SK-N-SH treated with all-trans-retinoic acid at 6 μM for 48 hours (cell line): ENCODE measurements at regions not wholly inside any gene's neighbourhood (a gene's known extent, or its start where the extent isn't known, plus 50 kb on each side); places are given as distances from the start of the nearest gene placed in this dataset.

ENCODE experiments used
- ATAC-seq: fragments of 200-7000 bp; cut with Tn5 transposase; 3 replicates; pipeline ENCODE4 v1.9.1; 2020; ENCODE audit warnings: mild to moderate bottlenecking, moderate library complexity
- ARNTL ChIP-seq: fragments of 450-650 bp; formaldehyde crosslinking; IDR thresholded peaks from 2 replicates; pipeline ENCODE4 v1.5.0; 2020; ENCODE audit warnings: low read depth, mild to moderate bottlenecking, moderate library complexity, borderline replicate concordance
- CSDC2 ChIP-seq: fragments of 250-450 bp; sonication (Bioruptor Pico); IDR thresholded peaks from 2 replicates; pipeline ENCODE4 v1.5.0; 2020; ENCODE audit warnings: mild to moderate bottlenecking, moderate library complexity
- CSRNP3 ChIP-seq: fragments of 250-450 bp; sonication (Bioruptor Pico); IDR thresholded peaks from 2 replicates; pipeline ENCODE4 v1.5.1; 2021; ENCODE audit warnings: mild to moderate bottlenecking, moderate library complexity
- ESRRG ChIP-seq: fragments of 250-450 bp; sonication (Bioruptor Pico); IDR thresholded peaks from 2 replicates; pipeline ENCODE4 v1.6.1; 2021; ENCODE audit warnings: mild to moderate bottlenecking
- GLIS3 ChIP-seq: fragments of 250-450 bp; sonication (Bioruptor Pico); IDR thresholded peaks from 2 replicates; pipeline ENCODE4 v1.5.0; 2020; ENCODE audit warnings: mild to moderate bottlenecking, moderate library complexity
- ISL1 ChIP-seq: fragments of 250-450 bp; sonication (Bioruptor Pico); IDR thresholded peaks from 2 replicates; pipeline ENCODE4 v2.1.2; 2022; ENCODE audit warnings: mild to moderate bottlenecking, moderate library complexity
- OSR1 ChIP-seq: fragments of 250-450 bp; sonication (Bioruptor Pico); IDR thresholded peaks from 2 replicates; pipeline ENCODE4 v1.8.0; 2022; ENCODE audit warnings: moderate library complexity, mild to moderate bottlenecking, inconsistent platforms
- PATZ1 ChIP-seq: fragments of 250-450 bp; sonication (Bioruptor Pico); IDR thresholded peaks from 2 replicates; pipeline ENCODE4 v1.8.0; 2020; ENCODE audit warnings: mild to moderate bottlenecking, moderate library complexity, borderline replicate concordance
- POU6F1 ChIP-seq: fragments of 250-450 bp; sonication (Bioruptor Pico); IDR thresholded peaks from 2 replicates; pipeline ENCODE4 v1.8.0; 2021; ENCODE audit warnings: low read depth, mild to moderate bottlenecking, moderate library complexity, borderline replicate concordance
- SNAI2 ChIP-seq: fragments of 250-450 bp; sonication (Bioruptor Pico); IDR thresholded peaks from 2 replicates; pipeline ENCODE4 v1.5.0; 2020; ENCODE audit warnings: mild to moderate bottlenecking, moderate library complexity
- TCF4 ChIP-seq: fragments of 250-450 bp; sonication (Bioruptor Pico); IDR thresholded peaks from 2 replicates; pipeline ENCODE4 v1.8.0; 2021; ENCODE audit warnings: mild to moderate bottlenecking, moderate library complexity, borderline replicate concordance
- TOX ChIP-seq: fragments of 250-450 bp; sonication (Bioruptor Pico); IDR thresholded peaks from 2 replicates; pipeline ENCODE4 v1.8.0; 2021; ENCODE audit warnings: mild to moderate bottlenecking, moderate library complexity, borderline replicate concordance
- TSHZ2 ChIP-seq: fragments of 250-450 bp; sonication (Bioruptor Pico); IDR thresholded peaks from 2 replicates; pipeline ENCODE4 v1.5.0; 2020; ENCODE audit warnings: mild to moderate bottlenecking, moderate library complexity
- ZC3H10 ChIP-seq: fragments of 250-450 bp; sonication (Bioruptor Pico); IDR thresholded peaks from 2 replicates; pipeline ENCODE4 v1.5.1; 2021; ENCODE audit warnings: mild to moderate bottlenecking, moderate library complexity
- ZFP3 ChIP-seq: fragments of 250-450 bp; sonication (Bioruptor Pico); IDR thresholded peaks from 2 replicates; pipeline ENCODE4 v1.5.0; 2020; ENCODE audit warnings: mild to moderate bottlenecking, moderate library complexity
- ZFP30 ChIP-seq: fragments of 450-650 bp; formaldehyde crosslinking; IDR thresholded peaks from 2 replicates; pipeline ENCODE4 v1.5.0; 2022; ENCODE audit warnings: mild to moderate bottlenecking, moderate library complexity
- ZNF565 ChIP-seq: fragments of 450-650 bp; formaldehyde crosslinking; conservative IDR thresholded peaks from 2 replicates; pipeline ENCODE4 v1.5.0; 2020; ENCODE audit warnings: low read depth, mild to moderate bottlenecking, moderate library complexity
- ZNF70 ChIP-seq: fragments of 450-650 bp; formaldehyde crosslinking; IDR thresholded peaks from 2 replicates; pipeline ENCODE4 v1.5.0; 2020; ENCODE audit warnings: mild to moderate bottlenecking, moderate library complexity
- ZNF8 ChIP-seq: fragments of 450-650 bp; formaldehyde crosslinking; IDR thresholded peaks from 2 replicates; pipeline ENCODE4 v1.5.0; 2020; ENCODE audit warnings: mild to moderate bottlenecking, moderate library complexity

GRCh38 chr16:86381491-86381890 is 128.8 kb upstream of the FOXF1 start:
- ATAC-seq = peak; percentile 18; the same call in 1 of the 3 replicates

GRCh38 chr16:86382067-86382773 is 128.1 kb upstream of the FOXF1 start:
- ATAC-seq = no peak
- no peak for TF ChIP-seq CSRNP3 (CRISPR knock-in tag)
- TF ChIP-seq ZFP3 = no peak
- no peak for TF ChIP-seq TCF4 (CRISPR knock-in tag)
- no peak for TF ChIP-seq TSHZ2 (CRISPR knock-in tag)
- TF ChIP-seq POU6F1 (CRISPR knock-in tag) = no peak
- TF ChIP-seq ZNF565 = no peak
- no peak for TF ChIP-seq ZFP30
- no peak for TF ChIP-seq PATZ1 (CRISPR knock-in tag)
- no peak for TF ChIP-seq TOX (CRISPR knock-in tag)
- TF ChIP-seq ESRRG = no peak
- no peak for TF ChIP-seq ISL1 (CRISPR knock-in tag)
- no peak for TF ChIP-seq GLIS3 (CRISPR knock-in tag)
- TF ChIP-seq ZNF70 (CRISPR knock-in tag) = no peak
- no peak for TF ChIP-seq OSR1 (CRISPR knock-in tag)
- TF ChIP-seq ZNF8 = no peak
- no peak for TF ChIP-seq ARNTL (CRISPR knock-in tag)
- TF ChIP-seq SNAI2 (CRISPR knock-in tag) = no peak
- TF ChIP-seq CSDC2 = no peak

More at GRCh38 chr16:86381491-86381890, 128.8 kb upstream of the FOXF1 start:
- TF ChIP-seq CSRNP3 (CRISPR knock-in tag) (no peak), TCF4 (CRISPR knock-in tag) (no peak), ISL1 (CRISPR knock-in tag) (no peak), SNAI2 (CRISPR knock-in tag) (no peak), TSHZ2 (CRISPR knock-in tag) (no peak), ZC3H10 (CRISPR knock-in tag) (no peak), ZNF70 (CRISPR knock-in tag) (no peak), OSR1 (CRISPR knock-in tag) (no peak), ARNTL (CRISPR knock-in tag) (no peak)
